SK-N-SH treated with all-trans-retinoic acid at 6 μM for 48 hours (cell line): ENCODE measurements at regions not wholly inside any gene's neighbourhood (a gene's known extent, or its start where the extent isn't known, plus 50 kb on each side); places are given as distances from the start of the nearest gene placed in this dataset.

ENCODE experiments used
- ZFP30 ChIP-seq: fragments of 450-650 bp; formaldehyde crosslinking; IDR thresholded peaks from 2 replicates; pipeline ENCODE4 v1.5.0; 2022; ENCODE audit warnings: mild to moderate bottlenecking, moderate library complexity
- ZNF70 ChIP-seq: fragments of 450-650 bp; formaldehyde crosslinking; IDR thresholded peaks from 2 replicates; pipeline ENCODE4 v1.5.0; 2020; ENCODE audit warnings: mild to moderate bottlenecking, moderate library complexity
- TF ChIP-seq, protein P1 (sequence below): fragments of 250-450 bp; sonication (Bioruptor Pico); IDR thresholded peaks from 2 replicates; pipeline ENCODE4 v1.8.0; 2021; ENCODE audit warnings: low read depth, mild to moderate bottlenecking, moderate library complexity, borderline replicate concordance

GRCh38 chr3:188041193-188041592 is 112.8 kb upstream of the LPP start:
- TF ChIP-seq ZNF70, result no peak
- no peak for TF ChIP-seq ZFP30 (CRISPR knock-in tag)
- TF ChIP-seq, protein P1, sequence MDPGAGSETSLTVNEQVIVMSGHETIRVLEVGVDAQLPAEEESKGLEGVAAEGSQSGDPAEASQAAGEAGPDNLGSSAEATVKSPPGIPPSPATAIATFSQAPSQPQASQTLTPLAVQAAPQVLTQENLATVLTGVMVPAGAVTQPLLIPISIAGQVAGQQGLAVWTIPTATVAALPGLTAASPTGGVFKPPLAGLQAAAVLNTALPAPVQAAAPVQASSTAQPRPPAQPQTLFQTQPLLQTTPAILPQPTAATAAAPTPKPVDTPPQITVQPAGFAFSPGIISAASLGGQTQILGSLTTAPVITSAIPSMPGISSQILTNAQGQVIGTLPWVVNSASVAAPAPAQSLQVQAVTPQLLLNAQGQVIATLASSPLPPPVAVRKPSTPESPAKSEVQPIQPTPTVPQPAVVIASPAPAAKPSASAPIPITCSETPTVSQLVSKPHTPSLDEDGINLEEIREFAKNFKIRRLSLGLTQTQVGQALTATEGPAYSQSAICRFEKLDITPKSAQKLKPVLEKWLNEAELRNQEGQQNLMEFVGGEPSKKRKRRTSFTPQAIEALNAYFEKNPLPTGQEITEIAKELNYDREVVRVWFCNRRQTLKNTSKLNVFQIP, result no peak
